ENCODE measurements at regions not wholly inside any gene's neighbourhood (a gene's known extent, or its start where the extent isn't known, plus 50 kb on each side); places are given as distances from the start of the nearest gene placed in this dataset.

GRCh38 chr16:64361753-64362152, 760.1 kb downstream of the CDH11 start:
- TF ChIP-seq MYC (IDR thresholded peaks at IDR 0.05; ENCODE audit: insufficient read depth, insufficient read length, insufficient replicate concordance, low read length, severe bottlenecking): no peak
- no peak for TF ChIP-seq ESRRA (IDR thresholded peaks at IDR 0.05; ENCODE audit: low read length)
- no peak for TF ChIP-seq CTCF (IDR thresholded peaks at IDR 0.05 in 2 of 3, conservative IDR thresholded peaks at IDR 0.05 in 1 of 3; ENCODE audit: control insufficient read depth in 2 of 3, extremely low read depth in 1 of 3, insufficient read depth in 1 of 3, low read depth in 3 of 3, low read length in 3 of 3)
- TF ChIP-seq RFX5 (IDR thresholded peaks at IDR 0.05; ENCODE audit: low read depth, low read length): no peak
- TF ChIP-seq POLR2A (IDR thresholded peaks at IDR 0.05; ENCODE audit: low read depth, low read length): no peak
- no peak for TF ChIP-seq POLR2AphosphoS5 (IDR thresholded peaks at IDR 0.05; ENCODE audit: low read length)
- TF ChIP-seq EZH2 (IDR thresholded peaks at IDR 0.05; ENCODE audit: borderline replicate concordance, control insufficient read depth, low read depth, low read length): no peak
- no peak for TF ChIP-seq ATF7 (IDR thresholded peaks at IDR 0.05; ENCODE audit: low read depth)
- no peak for TF ChIP-seq SMC3 (IDR thresholded peaks at IDR 0.05; ENCODE audit: borderline replicate concordance, low read length)
- no peak for TF ChIP-seq EGR1 (IDR thresholded peaks at IDR 0.05; ENCODE audit: borderline replicate concordance in 1 of 2, low read depth in 2 of 2, low read length in 2 of 2)
- no peak for TF ChIP-seq EP300 (IDR thresholded peaks at IDR 0.05; ENCODE audit: borderline replicate concordance in 1 of 2, control insufficient read depth in 1 of 2, low read depth in 2 of 2, low read length in 2 of 2)
- TF ChIP-seq ETV6 (conservative IDR thresholded peaks at IDR 0.05 in 1 of 2, IDR thresholded peaks at IDR 0.05 in 1 of 2; ENCODE audit: borderline replicate concordance in 1 of 2, low read depth in 1 of 2): no peak
